Glutamatergic neuron (in vitro differentiated cells): ENCODE measurements at regions not wholly inside any gene's neighbourhood (a gene's known extent, or its start where the extent isn't known, plus 50 kb on each side); places are given as distances from the start of the nearest gene placed in this dataset.

Experiments used
- DNase-seq: peaks from one replicate; pipeline ENCODE4 v3.0.0; 2022
- H3K27ac Mint-ChIP-seq: one replicate; pipeline ENCODE4 v1.8.0; 2020; ENCODE audit warnings: mild to moderate bottlenecking, mixed read lengths, inconsistent platforms; ENCODE audit not compliant: unreplicated experiment
- H3K27me3 Mint-ChIP-seq: one replicate; pipeline ENCODE4 v1.8.0; 2020; ENCODE audit warnings: mild to moderate bottlenecking, moderate library complexity, mixed read lengths, inconsistent platforms; ENCODE audit not compliant: unreplicated experiment
- H3K36me3 Mint-ChIP-seq: one replicate; pipeline ENCODE4 v1.8.0; 2020; ENCODE audit warnings: mild to moderate bottlenecking, mixed read lengths, inconsistent platforms; ENCODE audit not compliant: unreplicated experiment
- H3K4me1 Mint-ChIP-seq: one replicate; pipeline ENCODE4 v1.8.0; 2020; ENCODE audit warnings: mild to moderate bottlenecking, low read depth, mixed read lengths, inconsistent platforms; ENCODE audit not compliant: unreplicated experiment
- H3K4me3 Mint-ChIP-seq: one replicate; pipeline ENCODE4 v1.8.0; 2020; ENCODE audit warnings: mild to moderate bottlenecking, mixed read lengths, inconsistent platforms; ENCODE audit not compliant: unreplicated experiment
- H3K9me3 Mint-ChIP-seq: one replicate; pipeline ENCODE4 v1.8.0; 2020; ENCODE audit warnings: mild to moderate bottlenecking, moderate library complexity, mixed read lengths, inconsistent platforms; ENCODE audit not compliant: unreplicated experiment
- TF ChIP-seq, protein P1 (sequence below): fragments of 200-600 bp; sonication (generic); IDR thresholded peaks from one replicate; pipeline ENCODE4 v1.5.0; 2021; ENCODE audit not compliant: partially characterized antibody, unreplicated experiment

DNA sequence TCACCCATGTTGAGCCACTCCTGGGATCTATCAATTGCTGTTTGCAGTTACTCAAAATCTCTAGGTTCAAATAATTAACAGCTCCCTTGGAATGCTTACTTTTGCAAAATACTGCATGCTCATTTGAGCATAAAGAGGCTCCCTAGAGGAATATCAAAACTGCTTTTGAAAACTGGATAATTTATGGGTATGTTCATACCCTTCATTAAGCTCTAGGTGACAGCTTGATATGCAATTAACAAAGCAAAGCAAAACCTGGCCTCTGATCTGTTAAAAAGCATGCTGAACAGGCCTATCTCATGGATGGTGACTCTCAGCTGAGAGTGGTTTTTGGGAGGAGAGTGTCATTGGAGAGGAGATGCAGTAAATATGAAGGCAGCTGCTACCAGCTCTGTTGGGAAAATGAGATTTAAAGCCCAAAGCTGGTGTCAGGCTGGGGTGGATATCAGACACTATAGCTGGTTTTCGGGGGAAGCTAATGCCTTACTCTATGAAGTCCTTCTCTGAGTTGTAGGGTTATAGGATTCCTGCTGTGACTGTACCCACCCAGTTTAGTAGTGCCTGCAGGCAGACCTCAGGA lies 110.9 kb downstream of the RASSF10 start:
- Mint-ChIP-seq H3K36me3 (peaks cover 8% of the 10 kb centered on the region), H3K9me3 (no peaks in the 10 kb centered on the region), H3K27ac (no peak overlapping the region), H3K27me3 (peaks cover 5% of the 10 kb centered on the region), H3K4me3 (no peak overlapping the region), H3K4me1 (no peaks in the 10 kb centered on the region)
- TF ChIP-seq, protein P1, sequence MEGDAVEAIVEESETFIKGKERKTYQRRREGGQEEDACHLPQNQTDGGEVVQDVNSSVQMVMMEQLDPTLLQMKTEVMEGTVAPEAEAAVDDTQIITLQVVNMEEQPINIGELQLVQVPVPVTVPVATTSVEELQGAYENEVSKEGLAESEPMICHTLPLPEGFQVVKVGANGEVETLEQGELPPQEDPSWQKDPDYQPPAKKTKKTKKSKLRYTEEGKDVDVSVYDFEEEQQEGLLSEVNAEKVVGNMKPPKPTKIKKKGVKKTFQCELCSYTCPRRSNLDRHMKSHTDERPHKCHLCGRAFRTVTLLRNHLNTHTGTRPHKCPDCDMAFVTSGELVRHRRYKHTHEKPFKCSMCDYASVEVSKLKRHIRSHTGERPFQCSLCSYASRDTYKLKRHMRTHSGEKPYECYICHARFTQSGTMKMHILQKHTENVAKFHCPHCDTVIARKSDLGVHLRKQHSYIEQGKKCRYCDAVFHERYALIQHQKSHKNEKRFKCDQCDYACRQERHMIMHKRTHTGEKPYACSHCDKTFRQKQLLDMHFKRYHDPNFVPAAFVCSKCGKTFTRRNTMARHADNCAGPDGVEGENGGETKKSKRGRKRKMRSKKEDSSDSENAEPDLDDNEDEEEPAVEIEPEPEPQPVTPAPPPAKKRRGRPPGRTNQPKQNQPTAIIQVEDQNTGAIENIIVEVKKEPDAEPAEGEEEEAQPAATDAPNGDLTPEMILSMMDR, result no peak
- no peak for DNase-seq

DNA sequence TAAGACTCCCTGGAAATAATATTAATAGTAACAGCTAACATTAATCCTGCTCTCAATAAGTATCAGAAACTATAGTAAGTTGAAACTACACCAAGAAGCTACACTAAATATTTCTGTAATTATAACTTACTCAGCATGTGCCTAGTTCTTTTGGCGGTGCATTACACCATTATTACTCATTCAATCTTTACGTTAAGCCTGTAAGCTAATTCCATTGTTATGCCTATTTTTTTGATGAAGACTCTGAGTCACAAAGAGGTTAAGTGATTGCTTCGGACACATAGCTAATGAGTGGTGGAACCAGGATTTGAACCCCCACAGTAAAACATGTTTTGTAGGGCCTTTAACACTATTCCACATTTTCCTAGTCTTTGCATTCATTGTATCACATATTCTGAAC lies 111.6 kb downstream of the RASSF10 start:
- Mint-ChIP-seq H3K9me3 (no peaks in the 10 kb centered on the region), H3K27ac (no peak overlapping the region), H3K27me3 (peaks cover 5% of the 10 kb centered on the region), H3K4me3 (no peak overlapping the region), H3K4me1 (no peaks in the 10 kb centered on the region), H3K36me3 (peaks cover 8% of the 10 kb centered on the region)
- TF ChIP-seq, protein P1, result no peak
- DNase-seq, result no peak

DNA sequence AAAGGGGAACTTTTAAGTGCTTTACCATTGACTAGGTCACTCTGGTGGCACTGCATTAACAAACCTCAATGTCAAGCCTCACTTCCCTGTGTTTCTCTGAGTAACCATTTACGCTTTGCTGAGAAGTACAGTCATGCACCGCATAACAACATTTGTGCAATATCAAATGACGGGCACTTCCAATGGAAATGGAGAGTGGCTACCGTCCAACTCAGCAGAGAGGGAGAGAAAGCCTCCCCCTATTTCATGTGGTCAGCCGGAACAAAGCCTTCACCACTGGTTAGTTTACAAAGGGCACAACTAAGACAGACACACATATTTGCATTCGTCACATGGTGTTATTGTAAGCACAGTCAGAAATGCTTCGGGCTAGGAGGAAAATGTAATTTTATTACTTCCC lies 117.3 kb downstream of the RASSF10 start:
- H3K27me3 Mint-ChIP-seq, result no peaks in the 10 kb centered on the region
- H3K9me3 Mint-ChIP-seq, result peaks cover 2% of the 10 kb centered on the region
- no peaks in the 10 kb centered on the region for H3K4me1 Mint-ChIP-seq
- no peak overlapping the region for H3K27ac Mint-ChIP-seq
- TF ChIP-seq, protein P1, result no peak
- H3K4me3 Mint-ChIP-seq, result no peak overlapping the region
- DNase-seq, result no peak
- H3K36me3 Mint-ChIP-seq, result peaks cover 4% of the 10 kb centered on the region

DNA sequence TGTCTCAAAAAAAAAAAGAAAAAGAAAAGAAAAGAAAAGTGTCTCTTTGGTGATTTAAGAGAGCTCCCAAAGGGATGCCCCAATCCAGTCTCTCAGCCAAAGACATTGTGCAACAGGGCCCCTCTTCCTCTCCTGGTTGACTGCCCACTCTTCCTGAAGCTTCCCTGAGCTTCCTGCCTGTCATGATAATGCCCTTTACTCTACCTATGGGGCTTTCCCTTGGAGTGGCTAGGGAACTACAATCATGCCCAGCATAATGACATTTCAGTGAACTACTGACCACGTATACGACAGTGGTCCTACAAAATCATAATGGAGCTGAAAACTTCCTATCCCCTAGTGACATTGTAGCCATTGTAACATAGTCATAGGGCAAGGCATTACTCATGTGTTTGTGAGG lies 118.0 kb downstream of the RASSF10 start:
- Mint-ChIP-seq H3K4me1 (no peaks in the 10 kb centered on the region), H3K9me3 (peaks cover 3% of the 10 kb centered on the region), H3K36me3 (peaks cover 3% of the 10 kb centered on the region), H3K27me3 (no peaks in the 10 kb centered on the region), H3K27ac (no peak overlapping the region), H3K4me3 (no peak overlapping the region)
- TF ChIP-seq, protein P1, result no peak
- DNase-seq, result no peak

DNA sequence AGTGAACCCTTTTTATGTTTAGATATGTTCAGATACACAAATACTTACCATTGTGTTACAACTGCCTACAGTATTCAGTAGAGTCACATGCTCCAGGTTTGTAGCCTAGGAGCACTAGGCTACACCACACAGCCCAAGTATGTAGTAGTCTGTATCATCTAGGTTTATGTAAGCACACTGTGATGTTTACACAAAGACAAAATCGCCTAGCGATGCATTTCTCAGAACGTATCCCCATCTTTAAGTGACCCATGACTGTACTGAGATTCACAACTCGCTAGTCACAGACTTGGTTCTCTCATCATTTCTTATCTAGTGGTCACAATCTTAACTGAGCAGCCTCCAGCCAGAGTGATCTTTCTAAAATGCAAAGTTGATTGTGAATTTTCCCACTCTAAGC lies 119.2 kb downstream of the RASSF10 start:
- no peaks in the 10 kb centered on the region for H3K27me3 Mint-ChIP-seq
- H3K4me3 Mint-ChIP-seq, result no peak overlapping the region
- no peak for DNase-seq
- H3K36me3 Mint-ChIP-seq, result no peaks in the 10 kb centered on the region
- H3K4me1 Mint-ChIP-seq, result no peaks in the 10 kb centered on the region
- no peak overlapping the region for H3K27ac Mint-ChIP-seq
- TF ChIP-seq, protein P1, result no peak
- H3K9me3 Mint-ChIP-seq, result peaks cover 3% of the 10 kb centered on the region
